SK-N-SH (cell line): ENCODE measurements at regions not wholly inside any gene's neighbourhood (a gene's known extent, or its start where the extent isn't known, plus 50 kb on each side); places are given as distances from the start of the nearest gene placed in this dataset.

Experiments
- CTCF ChIA-PET: fragments of 300-600, 350-600 bp; formaldehyde crosslinking; extraction: SDS; loops from one replicate; lab custom pipeline; 2021; lab: Yijun Ruan, JAX
- POLR2A ChIA-PET: fragments of 350-600 bp; sonication (Branson Sonifier 250); formaldehyde crosslinking; extraction: SDS; loops from one replicate; lab custom pipeline; 2020; ENCODE audit warnings: antibody characterized with exemption, inconsistent platforms; lab: Yijun Ruan, JAX
- DNase-seq: peaks from one replicate; pipeline ENCODE4 v3.0.0; 2012
- H2AFZ ChIP-seq: fragments of 200-600 bp; sonication (generic); 2 replicates; pipeline ENCODE4 v1.8.1; 2016; ENCODE audit warnings: antibody characterized with exemption, mild to moderate bottlenecking, low read depth
- H3F3A ChIP-seq: fragments of 200-600 bp; sonication (generic); replicated peaks from 2 replicates; pipeline ENCODE3; 2016; ENCODE audit warnings: antibody characterized with exemption, mild to moderate bottlenecking; ENCODE audit not compliant: insufficient read depth
- H3K27ac ChIP-seq, 2 experiments: fragments of 200-500 bp in 1 of 2; fragments of 200-600 bp in 1 of 2; sonication (Bioruptor generic) in 1 of 2; sonication (generic), shearing (Covaris generic) in 1 of 2; 2 replicates each; pipeline versions ENCODE4 v1.5.1 to v1.6.1; 2014 to 2016; ENCODE audit warnings: low read depth in 2 of 2, inconsistent platforms in 1 of 2, low read length in 1 of 2, mild to moderate bottlenecking in 1 of 2, mixed read lengths in 1 of 2
- H3K27me3 ChIP-seq: fragments of 200-600 bp; sonication (generic), shearing (Covaris generic); 2 replicates; pipeline ENCODE4 v1.6.1; 2016; ENCODE audit warnings: mixed run types; ENCODE audit not compliant: insufficient read depth
- H3K36me3 ChIP-seq, 2 experiments: fragments of 200-500 bp in 1 of 2; fragments of 200-600 bp in 1 of 2; sonication (Bioruptor generic) in 1 of 2; sonication (generic) in 1 of 2; replicated peaks in 1 of 2; 2 replicates each; pipeline versions ENCODE3 to v1.5.1; 2014 to 2016; ENCODE audit warnings: low read length in 1 of 2, mild to moderate bottlenecking in 1 of 2; ENCODE audit not compliant: insufficient read depth in 2 of 2, control insufficient read depth in 1 of 2
- H3K4me1 ChIP-seq, 2 experiments: fragments of 200-500 bp in 1 of 2; fragments of 200-600 bp in 1 of 2; sonication (Bioruptor generic) in 1 of 2; sonication (generic), shearing (Covaris generic) in 1 of 2; 2 replicates each; pipeline versions ENCODE4 v1.5.1 to v1.6.1; 2014 to 2016; ENCODE audit warnings: low read depth in 1 of 2, low read length in 1 of 2, mixed run types in 1 of 2; ENCODE audit not compliant: insufficient read depth in 2 of 2, control insufficient read depth in 1 of 2
- H3K4me2 ChIP-seq: fragments of 200-600 bp; sonication (generic), shearing (Covaris generic); 2 replicates; pipeline ENCODE4 v1.6.1; 2017; ENCODE audit warnings: mixed run types
- H3K4me3 ChIP-seq, 2 experiments: fragments of 200-500 bp in 1 of 2; fragments of 200-600 bp in 1 of 2; sonication (Bioruptor generic) in 1 of 2; sonication (generic), shearing (Covaris generic) in 1 of 2; 2 replicates each; pipeline versions ENCODE4 v1.5.1 to v1.8.1; 2014 to 2016; ENCODE audit warnings: low read depth in 2 of 2, inconsistent platforms in 1 of 2, low read length in 1 of 2, mild to moderate bottlenecking in 1 of 2, mixed read lengths in 1 of 2, moderate library complexity in 1 of 2
- H3K79me2 ChIP-seq: fragments of 200-600 bp; sonication (generic); 2 replicates; pipeline ENCODE4 v1.8.1; 2017; ENCODE audit warnings: mild to moderate bottlenecking; ENCODE audit not compliant: insufficient read depth
- H3K9ac ChIP-seq: fragments of 200-600 bp; sonication (generic); 2 replicates; pipeline ENCODE4 v1.6.1; 2017; ENCODE audit warnings: mixed run types
- H3K9me2 ChIP-seq: fragments of 200-600 bp; sonication (generic); 2 replicates; pipeline ENCODE4 v1.6.1; 2017; ENCODE audit warnings: mixed run types
- H3K9me3 ChIP-seq: fragments of 200-600 bp; sonication (generic); 2 replicates; pipeline ENCODE4 v1.6.1; 2017; ENCODE audit warnings: mixed run types, mild to moderate bottlenecking, moderate library complexity
- H4K20me1 ChIP-seq: fragments of 200-600 bp; sonication (generic); 2 replicates; pipeline ENCODE4 v1.6.1; 2017; ENCODE audit warnings: mild to moderate bottlenecking, mixed run types; ENCODE audit not compliant: insufficient read depth
- FOSL2 ChIP-seq: IDR thresholded peaks from 2 replicates; pipeline ENCODE4 v1.4.0; 2012; ENCODE audit warnings: low read depth, mild to moderate bottlenecking, moderate library complexity, borderline replicate concordance
- GABPA ChIP-seq: IDR thresholded peaks from 2 replicates; pipeline ENCODE4 v1.4.0; 2012; ENCODE audit warnings: low read depth, mild to moderate bottlenecking
- TAF1 ChIP-seq: IDR thresholded peaks from 2 replicates; pipeline ENCODE4 v1.6.1; 2012; ENCODE audit warnings: low read depth, mild to moderate bottlenecking, low read length, moderate library complexity, borderline replicate concordance
- USF1 ChIP-seq: IDR thresholded peaks from 2 replicates; pipeline ENCODE4 v1.4.0; 2012; ENCODE audit warnings: low read depth, borderline replicate concordance
- WGBS: methylation state at CpG from one replicate; pipeline ENCODE4 v1.1.6; 2017; ENCODE audit warnings: low lambda C conversion rate; 5-methylcytosine and 5-hydroxymethylcytosine counted together
- TF ChIP-seq, protein P1 (sequence below): IDR thresholded peaks from 2 replicates; pipeline ENCODE4 v1.4.0; 2012; ENCODE audit warnings: low read depth, borderline replicate concordance
- TF ChIP-seq, protein P2 (sequence below): fragments of 150-350 bp; IDR thresholded peaks from 2 replicates; pipeline ENCODE4 v1.6.1; 2016; ENCODE audit warnings: mild to moderate bottlenecking, low read depth, low read length
- TF ChIP-seq, protein P3 (sequence below): IDR thresholded peaks from 2 replicates; pipeline ENCODE4; 2012

- Histone ChIP-seq H3K4me3 (no peak overlapping the region), H3K9me3 (no peaks in the 10 kb centered on the region), H2AFZ (no peak overlapping the region), H3K9ac (no peak overlapping the region), H3K4me1 (peaks cover 0 to 20% of the 10 kb centered on the region in 2 experiments; a peak in 1 of 4 replicates), H3K27me3 (no peaks in the 10 kb centered on the region), H3K79me2 (no peaks in the 10 kb centered on the region), H3F3A (no peaks in the 10 kb centered on the region), H3K4me2 (no peak overlapping the region), H4K20me1 (no peaks in the 10 kb centered on the region), H3K36me3 (no peaks in the 10 kb centered on the region), H3K9me2 (no peaks in the 10 kb centered on the region), H3K27ac (no peak overlapping the region)
- POLR2A ChIA-PET = no interaction called here
- DNase-seq = no peak
- CTCF ChIA-PET = interaction anchor here (0.5 kb wide), 1 partner anchor 289 kb away, joined by 3 read pairs; no protein-coding TSS in a partner anchor
- WGBS = 26% methylated on average over 4 of the region's 4 CpGs
- TF ChIP-seq TAF1 (no peak), FOSL2 (no peak), GABPA (no peak)
- TF ChIP-seq, protein P1, sequence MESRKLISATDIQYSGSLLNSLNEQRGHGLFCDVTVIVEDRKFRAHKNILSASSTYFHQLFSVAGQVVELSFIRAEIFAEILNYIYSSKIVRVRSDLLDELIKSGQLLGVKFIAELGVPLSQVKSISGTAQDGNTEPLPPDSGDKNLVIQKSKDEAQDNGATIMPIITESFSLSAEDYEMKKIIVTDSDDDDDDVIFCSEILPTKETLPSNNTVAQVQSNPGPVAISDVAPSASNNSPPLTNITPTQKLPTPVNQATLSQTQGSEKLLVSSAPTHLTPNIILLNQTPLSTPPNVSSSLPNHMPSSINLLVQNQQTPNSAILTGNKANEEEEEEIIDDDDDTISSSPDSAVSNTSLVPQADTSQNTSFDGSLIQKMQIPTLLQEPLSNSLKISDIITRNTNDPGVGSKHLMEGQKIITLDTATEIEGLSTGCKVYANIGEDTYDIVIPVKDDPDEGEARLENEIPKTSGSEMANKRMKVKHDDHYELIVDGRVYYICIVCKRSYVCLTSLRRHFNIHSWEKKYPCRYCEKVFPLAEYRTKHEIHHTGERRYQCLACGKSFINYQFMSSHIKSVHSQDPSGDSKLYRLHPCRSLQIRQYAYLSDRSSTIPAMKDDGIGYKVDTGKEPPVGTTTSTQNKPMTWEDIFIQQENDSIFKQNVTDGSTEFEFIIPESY = no peak
- TF ChIP-seq, protein P2, sequence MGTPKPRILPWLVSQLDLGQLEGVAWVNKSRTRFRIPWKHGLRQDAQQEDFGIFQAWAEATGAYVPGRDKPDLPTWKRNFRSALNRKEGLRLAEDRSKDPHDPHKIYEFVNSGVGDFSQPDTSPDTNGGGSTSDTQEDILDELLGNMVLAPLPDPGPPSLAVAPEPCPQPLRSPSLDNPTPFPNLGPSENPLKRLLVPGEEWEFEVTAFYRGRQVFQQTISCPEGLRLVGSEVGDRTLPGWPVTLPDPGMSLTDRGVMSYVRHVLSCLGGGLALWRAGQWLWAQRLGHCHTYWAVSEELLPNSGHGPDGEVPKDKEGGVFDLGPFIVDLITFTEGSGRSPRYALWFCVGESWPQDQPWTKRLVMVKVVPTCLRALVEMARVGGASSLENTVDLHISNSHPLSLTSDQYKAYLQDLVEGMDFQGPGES = no peak
- TF ChIP-seq, protein P3, sequence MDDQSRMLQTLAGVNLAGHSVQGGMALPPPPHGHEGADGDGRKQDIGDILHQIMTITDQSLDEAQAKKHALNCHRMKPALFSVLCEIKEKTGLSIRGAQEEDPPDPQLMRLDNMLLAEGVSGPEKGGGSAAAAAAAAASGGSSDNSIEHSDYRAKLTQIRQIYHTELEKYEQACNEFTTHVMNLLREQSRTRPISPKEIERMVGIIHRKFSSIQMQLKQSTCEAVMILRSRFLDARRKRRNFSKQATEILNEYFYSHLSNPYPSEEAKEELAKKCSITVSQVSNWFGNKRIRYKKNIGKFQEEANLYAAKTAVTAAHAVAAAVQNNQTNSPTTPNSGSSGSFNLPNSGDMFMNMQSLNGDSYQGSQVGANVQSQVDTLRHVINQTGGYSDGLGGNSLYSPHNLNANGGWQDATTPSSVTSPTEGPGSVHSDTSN = no peak
Measured at GRCh38 chr19:30877661-30878113, 471.5 kb downstream of the TSHZ3 start.

- WGBS = 0% methylated on average over 1 of the region's 1 CpG
- Histone ChIP-seq H4K20me1 (no peaks in the 10 kb centered on the region), H3K4me3 (no peak overlapping the region), H3K27ac (no peak overlapping the region), H3K79me2 (no peaks in the 10 kb centered on the region), H3K9me3 (no peaks in the 10 kb centered on the region), H3F3A (no peaks in the 10 kb centered on the region), H3K36me3 (no peaks in the 10 kb centered on the region), H3K9ac (no peak overlapping the region), H3K4me2 (no peak overlapping the region), H3K27me3 (no peaks in the 10 kb centered on the region), H3K4me1 (peaks cover 0 to 10% of the 10 kb centered on the region in 2 experiments; a peak in 1 of 4 replicates), H2AFZ (no peak overlapping the region), H3K9me2 (no peaks in the 10 kb centered on the region)
- ChIA-PET POLR2A (no interaction called here), CTCF (interaction anchor here (1.1 kb wide), 1 partner anchor 9 kb away, joined by 5 read pairs; no protein-coding TSS in a partner anchor)
- no peak for DNase-seq
- TF ChIP-seq USF1 = no peak
Measured at GRCh38 chr19:30873691-30874090, 475.5 kb downstream of the TSHZ3 start.
